HepG2 (cell line): ENCODE measurements at regions not wholly inside any gene's neighbourhood (a gene's known extent, or its start where the extent isn't known, plus 50 kb on each side); places are given as distances from the start of the nearest gene placed in this dataset.

ENCODE experiments used
- ATAC-seq: fragments of 200-7000 bp; cut with Tn5 transposase; 3 replicates; pipeline ENCODE4 v1.9.1; 2020; ENCODE audit warnings: mild to moderate bottlenecking, moderate library complexity
- BruUV-seq: library from RNA; stranded (reverse); fragments of 400-500 nt; replicated peaks from 2 replicates; lab custom pipeline; 2021; lab: Mats Ljungman, UMichigan
- CTCF ChIA-PET: fragments of 300-600 bp; formaldehyde crosslinking; extraction: SDS; loops from one replicate; lab custom pipeline; 2021; ENCODE audit warnings: low total read pairs, inconsistent platforms, low intra/inter-chr PET ratio; lab: Yijun Ruan, JAX
- POLR2A ChIA-PET: fragments of 350-600 bp; sonication (Branson Sonifier 250); formaldehyde crosslinking; loops from one replicate; lab custom pipeline; 2020; ENCODE audit warnings: antibody characterized with exemption, inconsistent platforms; lab: Yijun Ruan, JAX
- DNase-seq: peaks from one replicate; pipeline ENCODE4 v3.0.0-alpha.2; 2015; ENCODE audit warnings: low spot score
- FAIRE-seq: peaks from 3 replicates; lab custom pipeline; 2011; peaks lifted over from hg19 to GRCh38; lab: Jason Lieb, UNC
- H2AFZ ChIP-seq: one replicate; pipeline ENCODE4 v1.6.1; 2011; ENCODE audit warnings: low read length, inconsistent platforms
- H3K27ac ChIP-seq: fragments of 300-600 bp; 3 replicates; pipeline ENCODE4 v1.8.0; 2011; ENCODE audit warnings: mixed run types, mild to moderate bottlenecking, mixed read lengths, low read length, inconsistent platforms; ENCODE audit not compliant: insufficient read depth; ENCODE audit errors: extremely low read length
- H3K27me3 ChIP-seq, 2 experiments: fragments of 200-600 bp in 1 of 2; 2 replicates in 1 of 2; 3 replicates in 1 of 2; pipeline versions ENCODE4 v1.6.0 to v1.8.0; 2011; ENCODE audit warnings: low read length in 2 of 2, mild to moderate bottlenecking in 2 of 2, moderate library complexity in 2 of 2, inconsistent platforms in 1 of 2; ENCODE audit not compliant: insufficient read depth in 2 of 2, control insufficient read depth in 1 of 2
- H3K36me3 ChIP-seq, 2 experiments: fragments of 200-600 bp in 1 of 2; replicated peaks in 1 of 2; 2 replicates in 1 of 2; 3 replicates in 1 of 2; pipeline versions ENCODE4 v1.5.1 to v1.8.0; 2011; ENCODE audit warnings: low read length in 2 of 2, inconsistent platforms in 1 of 2; ENCODE audit not compliant: insufficient read depth in 2 of 2, control insufficient read depth in 1 of 2
- H3K4me1 ChIP-seq: 2 replicates; pipeline ENCODE4 v1.5.1; 2012; ENCODE audit warnings: low read length, inconsistent platforms; ENCODE audit not compliant: insufficient read depth
- H3K4me2 ChIP-seq: 2 replicates; pipeline ENCODE4 v1.6.0; 2011; ENCODE audit warnings: low read depth, low read length, inconsistent platforms
- H3K4me3 ChIP-seq, 3 experiments: fragments of 200-600 bp in 1 of 3; sonication (generic), shearing (Covaris generic) in 1 of 3; replicated peaks in 1 of 3; 2 replicates each; pipeline ENCODE4 v1.5.1; 2011 to 2016; ENCODE audit warnings: low read length in 3 of 3, inconsistent platforms in 2 of 3, low read depth in 2 of 3, mild to moderate bottlenecking in 2 of 3, control low read depth in 1 of 3, mixed read lengths in 1 of 3; ENCODE audit not compliant: insufficient read depth in 1 of 3
- H3K79me2 ChIP-seq: one replicate; pipeline ENCODE4 v1.6.1; 2011; ENCODE audit warnings: low read length, inconsistent platforms; ENCODE audit not compliant: insufficient read depth
- H3K9ac ChIP-seq: 2 replicates; pipeline ENCODE4 v1.6.0; 2011; ENCODE audit warnings: mild to moderate bottlenecking, low read depth, low read length, inconsistent platforms; ENCODE audit not compliant: insufficient read depth
- H3K9me3 ChIP-seq: 2 replicates; pipeline ENCODE4 v1.5.1; 2012; ENCODE audit warnings: mild to moderate bottlenecking, low read length
- H4K20me1 ChIP-seq: 2 replicates; pipeline ENCODE4 v1.6.0; 2011; ENCODE audit warnings: inconsistent platforms, mild to moderate bottlenecking, low read length, moderate library complexity; ENCODE audit not compliant: insufficient read depth
- AHR ChIP-seq: IDR thresholded peaks from 2 replicates; pipeline ENCODE4 v1.6.1; 2018; ENCODE audit warnings: missing genetic modification reagents, missing compliant biosample characterization
- BHLHE40 ChIP-seq: IDR thresholded peaks from 2 replicates; pipeline ENCODE4 v1.6.1; 2011; ENCODE audit warnings: low read length, improper control_type of control experiment
- FLYWCH1 ChIP-seq: sonication (generic); formaldehyde crosslinking; IDR thresholded peaks from 2 replicates; pipeline ENCODE4 v1.8.1; 2023; ENCODE audit warnings: mild to moderate bottlenecking, missing genetic modification reagents
- MEF2D ChIP-seq: sonication (generic); formaldehyde crosslinking; IDR thresholded peaks from 2 replicates; pipeline ENCODE4 v1.5.1; 2020; ENCODE audit warnings: mild to moderate bottlenecking, missing genetic modification reagents
- MTERF4 ChIP-seq: sonication (generic); formaldehyde crosslinking; IDR thresholded peaks from 2 replicates; pipeline ENCODE4 v1.8.0; 2023; ENCODE audit warnings: mild to moderate bottlenecking, missing genetic modification reagents
- PAWR ChIP-seq: sonication (generic); formaldehyde crosslinking; IDR thresholded peaks from 2 replicates; pipeline ENCODE4 v1.4.0; 2020; ENCODE audit warnings: missing genetic modification reagents, mild to moderate bottlenecking, borderline replicate concordance
- PHF5A ChIP-seq: IDR thresholded peaks from one replicate; pipeline ENCODE4 v1.6.1; 2018; ENCODE audit warnings: low read depth, missing genetic modification reagents; ENCODE audit not compliant: unreplicated experiment
- PRPF4 ChIP-seq: fragments of 200-400 bp; formaldehyde crosslinking; IDR thresholded peaks from 2 replicates; pipeline ENCODE4 v1.6.1; 2016; ENCODE audit warnings: low read length, low read depth; ENCODE audit not compliant: poor library complexity, severe bottlenecking
- TOPORS ChIP-seq: sonication (generic); formaldehyde crosslinking; IDR thresholded peaks from 2 replicates; pipeline ENCODE4 v1.8.0; 2023; ENCODE audit warnings: mild to moderate bottlenecking, missing genetic modification reagents
- ZBTB7A ChIP-seq: sonication (generic); formaldehyde crosslinking; IDR thresholded peaks from 2 replicates; pipeline ENCODE4 v1.8.0; 2022; ENCODE audit warnings: mild to moderate bottlenecking, missing genetic modification reagents
- ZFAT ChIP-seq: sonication (generic); formaldehyde crosslinking; conservative IDR thresholded peaks from 2 replicates; pipeline ENCODE4 v1.8.1; 2023; ENCODE audit warnings: missing genetic modification reagents, inconsistent platforms
- ZNF207 ChIP-seq: fragments of 450-650 bp; IDR thresholded peaks from 2 replicates; pipeline ENCODE4 v1.6.1; 2016; ENCODE audit warnings: antibody characterized with exemption, borderline replicate concordance
- ZNF264 ChIP-seq: sonication (generic); formaldehyde crosslinking; IDR thresholded peaks from 2 replicates; pipeline ENCODE4 v1.4.0; 2020; ENCODE audit warnings: missing genetic modification reagents
- ZNF3 ChIP-seq: IDR thresholded peaks from 2 replicates; pipeline ENCODE4 v1.7.0; 2017; ENCODE audit warnings: inconsistent platforms
- ZNF512 ChIP-seq: sonication (generic); formaldehyde crosslinking; IDR thresholded peaks from 2 replicates; pipeline ENCODE4 v1.4.0; 2020; ENCODE audit warnings: mild to moderate bottlenecking, missing genetic modification reagents
- ZNF737 ChIP-seq: sonication (generic); formaldehyde crosslinking; IDR thresholded peaks from 2 replicates; pipeline ENCODE4 v1.5.0; 2020; ENCODE audit warnings: missing genetic modification reagents, mild to moderate bottlenecking, borderline replicate concordance
- ZSCAN29 ChIP-seq: sonication (generic); formaldehyde crosslinking; conservative IDR thresholded peaks from 2 replicates; pipeline ENCODE4 v1.4.0; 2020; ENCODE audit warnings: mild to moderate bottlenecking, missing genetic modification reagents
- ZSCAN5A ChIP-seq: sonication (generic); formaldehyde crosslinking; IDR thresholded peaks from 2 replicates; pipeline ENCODE4 v1.8.0; 2022; ENCODE audit warnings: mild to moderate bottlenecking, missing genetic modification reagents, borderline replicate concordance
- WGBS: methylation state at CpG from one replicate; pipeline ENCODE4 v1.1.6; 2017; ENCODE audit warnings: low lambda C conversion rate; 5-methylcytosine and 5-hydroxymethylcytosine counted together
- in situ Hi-C: cut with HindIII; loops from 2 replicates; pipeline ENCODE4 v1.10.0; 2017; ENCODE audit warnings: low pct_unique_long_range_greater_than_20kb; ENCODE audit not compliant: extremely low pct_ligation_motif_present
- intact Hi-C: fragments of 100-400 bp; cut with micrococcal nuclease; formaldehyde crosslinking; loops from one replicate; pipeline ENCODE4 v1.10.0; 2022; ENCODE audit not compliant: unreplicated experiment

GRCh38 chr5:175589714-175590113, 68.2 kb upstream of the HRH2 start:
- no peak overlapping the region for H3K9ac ChIP-seq
- WGBS, result 59% methylated on average over 6 of the region's 6 CpGs
- H3K27me3 ChIP-seq, result peaks cover 0 to 3% of the 10 kb centered on the region in 2 experiments; a peak in 1 of 5 replicates
- no peak overlapping the region for H3K27ac ChIP-seq
- no peaks in the 10 kb centered on the region for H3K79me2 ChIP-seq
- no peak overlapping the region for H3K4me2 ChIP-seq
- CTCF ChIA-PET, result no interaction called here
- DNase-seq (no peak), ATAC-seq (no peak), FAIRE-seq (no peak)
- TF ChIP-seq ZNF264 (CRISPR knock-in tag) (no peak), ZSCAN5A (CRISPR knock-in tag) (no peak), ZBTB7A (CRISPR knock-in tag) (no peak), ZSCAN29 (CRISPR knock-in tag) (no peak)
- H3K36me3 ChIP-seq, result no peaks in the 10 kb centered on the region
- H4K20me1 ChIP-seq, result no peaks in the 10 kb centered on the region
- in situ Hi-C loops, result no loop called here
- no peaks in the 10 kb centered on the region for H3K4me1 ChIP-seq
- no TSS peak for BruUV-seq
- no peak overlapping the region for H3K4me3 ChIP-seq
- intact Hi-C loops, result no loop called here
- H3K9me3 ChIP-seq, result no peaks in the 10 kb centered on the region
- POLR2A ChIA-PET, result no interaction called here
- H2AFZ ChIP-seq, result no peak overlapping the region

- ATAC-seq (no peak), FAIRE-seq (no peak), DNase-seq (no peak)
- Histone ChIP-seq H3K36me3 (no peaks in the 10 kb centered on the region), H3K79me2 (no peaks in the 10 kb centered on the region), H3K4me2 (no peak overlapping the region), H2AFZ (no peak overlapping the region), H4K20me1 (no peaks in the 10 kb centered on the region), H3K9me3 (no peaks in the 10 kb centered on the region), H3K27ac (no peak overlapping the region), H3K27me3 (peaks cover 0 to 5% of the 10 kb centered on the region in 2 experiments; a peak in 1 of 5 replicates), H3K4me1 (no peaks in the 10 kb centered on the region), H3K9ac (no peak overlapping the region), H3K4me3 (no peak overlapping the region)
- intact Hi-C loops (no loop called here), in situ Hi-C loops (no loop called here)
- BruUV-seq, result no TSS peak
- ChIA-PET CTCF (no interaction called here), POLR2A (no interaction called here)
- 28% methylated on average over 3 of the region's 3 CpGs for WGBS
- TF ChIP-seq TOPORS (no peak), PRPF4 (no peak), ZNF207 (no peak), BHLHE40 (no peak), ZNF737 (CRISPR knock-in tag) (no peak), ZFAT (no peak), FLYWCH1 (CRISPR knock-in tag) (no peak), MEF2D (CRISPR knock-in tag) (no peak), ZNF512 (CRISPR knock-in tag) (no peak), MTERF4 (CRISPR knock-in tag) (no peak), ZNF3 (CRISPR knock-in tag) (no peak), PAWR (no peak), PHF5A (CRISPR knock-in tag) (no peak), AHR (CRISPR knock-in tag) (no peak)
These were observed 67.4 kb upstream of the HRH2 start for GRCh38 chr5:175590471-175590881.
